ENCODE measurements at regions not wholly inside any gene's neighbourhood (a gene's known extent, or its start where the extent isn't known, plus 50 kb on each side); places are given as distances from the start of the nearest gene placed in this dataset.

DNA sequence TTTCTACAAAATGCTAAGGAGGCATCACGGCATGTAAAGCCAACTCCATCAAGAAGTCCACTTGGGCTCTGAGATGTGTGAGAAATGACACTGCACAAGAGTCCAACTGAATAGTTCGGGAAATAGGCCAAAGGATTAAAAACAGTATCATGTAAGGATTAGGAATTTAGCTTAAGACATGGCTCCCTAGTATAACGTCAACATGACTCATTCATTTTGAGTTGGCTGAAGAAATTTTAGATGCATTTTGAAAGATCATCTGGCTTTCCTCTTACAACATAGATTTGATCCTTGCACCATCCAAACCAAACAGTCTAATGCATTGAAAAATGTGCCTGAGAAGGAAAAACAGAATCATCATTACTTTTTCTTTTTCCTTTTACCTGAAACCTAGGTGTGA, 109.3 kb upstream of the MME start:
- Histone ChIP-seq H3K79me2 (ENCODE audit: low read depth) (no peaks in the 10 kb centered on the region), H3K36me3 (no peaks in the 10 kb centered on the region), H3F3A (ENCODE audit: low read depth) (no peaks in the 10 kb centered on the region), H3K27ac (no peak overlapping the region), H3K4me2 (no peak overlapping the region), H3K27me3 (no peaks in the 10 kb centered on the region), H3K4me1 (no peaks in the 10 kb centered on the region), H3K9ac (no peak overlapping the region), H4K20me1 (ENCODE audit: low read depth) (no peaks in the 10 kb centered on the region), H3K9me3 (ENCODE audit: low read depth) (no peaks in the 10 kb centered on the region), H2AFZ (replicated peaks) (no peak overlapping the region), H3K4me3 (no peak overlapping the region)
- Mint-ChIP-seq H3K9me3 (no peaks in the 10 kb centered on the region), H3K4me1 (no peaks in the 10 kb centered on the region), H3K27me3 (ENCODE audit: insufficient read depth, low read depth) (no peaks in the 10 kb centered on the region), H3K36me3 (no peaks in the 10 kb centered on the region), H3K4me3 (no peak overlapping the region), H3K27ac (no peak overlapping the region)
- TF ChIP-seq EZH2 (IDR thresholded peaks at IDR 0.05) = no peak
- no peak for TF ChIP-seq EZH2phosphoT487 (IDR thresholded peaks at IDR 0.05)
- TF ChIP-seq, protein P1, sequence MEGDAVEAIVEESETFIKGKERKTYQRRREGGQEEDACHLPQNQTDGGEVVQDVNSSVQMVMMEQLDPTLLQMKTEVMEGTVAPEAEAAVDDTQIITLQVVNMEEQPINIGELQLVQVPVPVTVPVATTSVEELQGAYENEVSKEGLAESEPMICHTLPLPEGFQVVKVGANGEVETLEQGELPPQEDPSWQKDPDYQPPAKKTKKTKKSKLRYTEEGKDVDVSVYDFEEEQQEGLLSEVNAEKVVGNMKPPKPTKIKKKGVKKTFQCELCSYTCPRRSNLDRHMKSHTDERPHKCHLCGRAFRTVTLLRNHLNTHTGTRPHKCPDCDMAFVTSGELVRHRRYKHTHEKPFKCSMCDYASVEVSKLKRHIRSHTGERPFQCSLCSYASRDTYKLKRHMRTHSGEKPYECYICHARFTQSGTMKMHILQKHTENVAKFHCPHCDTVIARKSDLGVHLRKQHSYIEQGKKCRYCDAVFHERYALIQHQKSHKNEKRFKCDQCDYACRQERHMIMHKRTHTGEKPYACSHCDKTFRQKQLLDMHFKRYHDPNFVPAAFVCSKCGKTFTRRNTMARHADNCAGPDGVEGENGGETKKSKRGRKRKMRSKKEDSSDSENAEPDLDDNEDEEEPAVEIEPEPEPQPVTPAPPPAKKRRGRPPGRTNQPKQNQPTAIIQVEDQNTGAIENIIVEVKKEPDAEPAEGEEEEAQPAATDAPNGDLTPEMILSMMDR (IDR thresholded peaks at IDR 0.05) = no peak
- no peak for DNase-seq (ENCODE audit: low spot score)

DNA sequence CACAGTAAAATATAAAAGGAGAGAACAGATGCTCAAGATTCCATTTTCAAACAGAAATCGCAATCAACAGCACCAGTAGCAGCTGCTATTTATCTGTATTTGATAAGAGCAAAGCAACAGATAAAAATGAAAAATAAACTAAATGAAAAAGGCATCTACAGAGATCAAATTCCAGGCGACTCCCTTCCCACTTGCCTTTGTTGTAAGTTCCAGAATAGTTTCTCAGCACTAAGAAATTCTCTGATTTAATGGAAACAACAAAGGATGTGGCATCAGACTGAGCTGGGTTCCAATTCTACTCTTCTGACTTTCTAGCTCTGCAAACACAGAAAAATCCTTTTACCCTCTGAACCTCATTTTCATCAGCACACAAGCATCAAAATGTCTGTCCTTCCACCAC, 110.8 kb upstream of the MME start:
- no peaks in the 10 kb centered on the region for H4K20me1 ChIP-seq (ENCODE audit: low read depth)
- Mint-ChIP-seq H3K4me1 (no peaks in the 10 kb centered on the region), H3K4me3 (no peak overlapping the region), H3K36me3 (no peaks in the 10 kb centered on the region), H3K27me3 (ENCODE audit: insufficient read depth, low read depth) (no peaks in the 10 kb centered on the region), H3K9me3 (no peaks in the 10 kb centered on the region), H3K27ac (no peak overlapping the region)
- no peaks in the 10 kb centered on the region for H3K79me2 ChIP-seq (ENCODE audit: low read depth)
- no peak overlapping the region for H3K9ac ChIP-seq
- H3K9me3 ChIP-seq (ENCODE audit: low read depth) = no peaks in the 10 kb centered on the region
- DNase-seq (ENCODE audit: low spot score) = no peak
- no peaks in the 10 kb centered on the region for H3K27me3 ChIP-seq
- H3F3A ChIP-seq (ENCODE audit: low read depth) = no peaks in the 10 kb centered on the region
- H3K4me1 ChIP-seq = no peaks in the 10 kb centered on the region
- no peak for TF ChIP-seq EZH2 (IDR thresholded peaks at IDR 0.05)
- TF ChIP-seq, protein P1 (IDR thresholded peaks at IDR 0.05) = no peak
- TF ChIP-seq EZH2phosphoT487 (IDR thresholded peaks at IDR 0.05) = no peak
- no peak overlapping the region for H2AFZ ChIP-seq (replicated peaks)
- H3K4me2 ChIP-seq = no peak overlapping the region
- H3K36me3 ChIP-seq = no peaks in the 10 kb centered on the region
- no peak overlapping the region for H3K4me3 ChIP-seq
- no peak overlapping the region for H3K27ac ChIP-seq

DNA sequence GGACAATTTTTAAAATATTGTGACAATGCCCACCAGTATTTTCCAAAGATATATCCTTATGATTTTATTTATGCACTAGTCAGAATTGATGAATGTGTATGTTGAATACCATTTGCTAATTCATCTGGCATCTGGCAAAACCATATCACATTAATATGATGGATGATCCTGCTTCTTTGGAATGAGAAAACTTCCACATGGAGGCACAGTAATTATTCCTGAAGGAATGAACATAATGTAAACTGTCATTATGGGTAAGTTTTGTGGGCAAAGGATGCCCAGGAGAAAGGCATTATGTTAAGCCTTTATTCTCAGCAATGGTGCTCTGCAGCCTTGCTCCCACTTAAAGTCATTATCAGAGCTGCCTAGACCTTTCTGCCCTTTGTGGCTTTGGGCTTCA, 113.0 kb upstream of the MME start:
- Mint-ChIP-seq H3K27ac (no peak overlapping the region), H3K27me3 (ENCODE audit: insufficient read depth, low read depth) (no peaks in the 10 kb centered on the region), H3K4me3 (no peak overlapping the region), H3K4me1 (no peaks in the 10 kb centered on the region), H3K36me3 (no peaks in the 10 kb centered on the region), H3K9me3 (no peaks in the 10 kb centered on the region)
- no peak for DNase-seq (ENCODE audit: low spot score)
- H3K36me3 ChIP-seq = no peaks in the 10 kb centered on the region
- H3K4me2 ChIP-seq = no peak overlapping the region
- H3K4me3 ChIP-seq = no peak overlapping the region
- H4K20me1 ChIP-seq (ENCODE audit: low read depth) = no peaks in the 10 kb centered on the region
- H3K27ac ChIP-seq = no peak overlapping the region
- H3K27me3 ChIP-seq = no peaks in the 10 kb centered on the region
- H3K9me3 ChIP-seq (ENCODE audit: low read depth) = no peaks in the 10 kb centered on the region
- no peaks in the 10 kb centered on the region for H3K79me2 ChIP-seq (ENCODE audit: low read depth)
- no peak overlapping the region for H2AFZ ChIP-seq (replicated peaks)
- TF ChIP-seq, protein P1 (IDR thresholded peaks at IDR 0.05) = no peak
- TF ChIP-seq EZH2phosphoT487 (IDR thresholded peaks at IDR 0.05) (no peak), EZH2 (IDR thresholded peaks at IDR 0.05) (no peak)
- H3K4me1 ChIP-seq = no peaks in the 10 kb centered on the region
- no peaks in the 10 kb centered on the region for H3F3A ChIP-seq (ENCODE audit: low read depth)
- H3K9ac ChIP-seq = no peak overlapping the region

DNA sequence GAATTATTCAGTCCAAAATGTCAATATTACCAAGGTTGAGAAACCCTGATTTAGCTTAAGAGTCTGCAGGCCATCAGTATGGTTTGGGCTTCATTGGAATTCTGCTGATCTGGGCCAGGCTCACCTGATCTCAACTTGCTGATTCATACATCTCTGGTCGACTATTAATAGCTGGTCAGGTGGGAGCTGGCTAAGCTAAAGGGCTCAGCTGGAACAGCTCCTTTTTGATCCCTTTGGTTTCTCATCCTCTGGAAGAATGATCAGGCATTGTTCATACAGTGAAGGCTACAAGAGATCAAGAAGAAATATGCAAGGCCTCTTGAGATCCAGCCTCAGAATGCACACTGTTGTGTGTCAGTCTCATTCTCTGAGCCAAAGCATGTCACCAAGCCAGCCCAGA, 123.3 kb upstream of the MME start:
- Mint-ChIP-seq H3K27me3 (ENCODE audit: insufficient read depth, low read depth) (peaks cover 2% of the 10 kb centered on the region), H3K4me3 (no peak overlapping the region), H3K36me3 (no peaks in the 10 kb centered on the region), H3K4me1 (no peaks in the 10 kb centered on the region), H3K27ac (no peak overlapping the region), H3K9me3 (peaks cover 4% of the 10 kb centered on the region)
- Histone ChIP-seq H3K4me2 (no peak overlapping the region), H3K4me3 (no peak overlapping the region), H3K36me3 (no peaks in the 10 kb centered on the region), H3K79me2 (ENCODE audit: low read depth) (no peaks in the 10 kb centered on the region), H3K4me1 (no peaks in the 10 kb centered on the region), H3K27ac (no peak overlapping the region), H3F3A (ENCODE audit: low read depth) (no peaks in the 10 kb centered on the region), H3K27me3 (no peaks in the 10 kb centered on the region), H3K9ac (no peak overlapping the region), H4K20me1 (ENCODE audit: low read depth) (no peaks in the 10 kb centered on the region), H3K9me3 (ENCODE audit: low read depth) (no peaks in the 10 kb centered on the region), H2AFZ (replicated peaks) (no peak overlapping the region)
- DNase-seq (ENCODE audit: low spot score) = no peak
- TF ChIP-seq EZH2phosphoT487 (IDR thresholded peaks at IDR 0.05) (no peak), EZH2 (IDR thresholded peaks at IDR 0.05) (no peak)
- TF ChIP-seq, protein P1 (IDR thresholded peaks at IDR 0.05) = no peak

Measured in neural progenitor cell (in vitro differentiated cells).